Common myeloid progenitor, CD34-positive (primary cell): ENCODE measurements at regions not wholly inside any gene's neighbourhood (a gene's known extent, or its start where the extent isn't known, plus 50 kb on each side); places are given as distances from the start of the nearest gene placed in this dataset.

Source experiments
- CTCF ChIA-PET: fragments of 350-600 bp; sonication (Branson Sonifier 250); formaldehyde crosslinking; loops from one replicate; lab custom pipeline; 2021; ENCODE audit warnings: antibody characterized with exemption; lab: Charles Lee
- POLR2A ChIA-PET: fragments of 350-600 bp; sonication (Branson Sonifier 250); formaldehyde crosslinking; loops from one replicate; lab custom pipeline; 2021; ENCODE audit warnings: antibody characterized with exemption; lab: Charles Lee
- DNase-seq, 3 donors: peaks; one replicate each; pipeline versions ENCODE4 v3.0.0 to v3.0.0-alpha.2; 2013
- H3K27ac ChIP-seq, 2 experiments: 1 replicate in 1 of 2; 2 replicates in 1 of 2; pipeline ENCODE4 v1.7.0; 2013; ENCODE audit warnings: inconsistent platforms in 2 of 2, low read length in 2 of 2, mild to moderate bottlenecking in 2 of 2, low read depth in 1 of 2, moderate library complexity in 1 of 2; ENCODE audit not compliant: severe bottlenecking in 2 of 2, insufficient read depth in 1 of 2, poor library complexity in 1 of 2
- H3K27me3 ChIP-seq, 5 experiments: replicated peaks in 2 of 5; 1 replicate in 3 of 5; 2 replicates in 2 of 5; pipeline versions ENCODE4 v1.6.1 to v1.7.0; 2013; ENCODE audit warnings: low read length in 4 of 5, mild to moderate bottlenecking in 2 of 5, moderate library complexity in 2 of 5, inconsistent platforms in 1 of 5; ENCODE audit not compliant: insufficient read depth in 5 of 5, control insufficient read depth in 4 of 5
- H3K36me3 ChIP-seq, 4 experiments: 1 replicate in 2 of 4; 2 replicates in 2 of 4; pipeline versions ENCODE4 v1.6.1 to v1.7.0; 2013; ENCODE audit warnings: low read length in 3 of 4, control low read depth in 1 of 4, mild to moderate bottlenecking in 1 of 4; ENCODE audit not compliant: control insufficient read depth in 4 of 4, insufficient read depth in 4 of 4
- H3K4me1 ChIP-seq, 4 experiments: 1 replicate in 3 of 4; 2 replicates in 1 of 4; pipeline versions ENCODE4 v1.6.1 to v1.7.1; 2013; ENCODE audit warnings: low read length in 3 of 4, mild to moderate bottlenecking in 3 of 4, control low read depth in 1 of 4, inconsistent platforms in 1 of 4, moderate library complexity in 1 of 4; ENCODE audit not compliant: control insufficient read depth in 4 of 4, insufficient read depth in 4 of 4; ENCODE audit errors: control extremely low read depth in 1 of 4
- H3K4me3 ChIP-seq, 7 experiments: 1 replicate in 4 of 7; 2 replicates in 3 of 7; pipeline versions ENCODE4 v1.5.1 to v1.7.0; 2013; ENCODE audit warnings: mild to moderate bottlenecking in 7 of 7, low read length in 6 of 7, moderate library complexity in 6 of 7, inconsistent platforms in 2 of 7, low read depth in 2 of 7, control low read depth in 1 of 7; ENCODE audit not compliant: insufficient read depth in 4 of 7, control insufficient read depth in 1 of 7; ENCODE audit errors: extremely low read depth in 1 of 7
- H3K9me3 ChIP-seq, 5 experiments: 1 replicate in 4 of 5; 2 replicates in 1 of 5; pipeline versions ENCODE4 v1.6.1 to v1.7.1; 2013; ENCODE audit warnings: low read length in 4 of 5, mild to moderate bottlenecking in 2 of 5, inconsistent platforms in 1 of 5, low read depth in 1 of 5, moderate library complexity in 1 of 5; ENCODE audit not compliant: control insufficient read depth in 4 of 5, insufficient read depth in 2 of 5; ENCODE audit errors: control extremely low read depth in 1 of 5
- WGBS: methylation state at CpG from one replicate; pipeline ENCODE4 v1.1.5; 2013; ENCODE audit not compliant: insufficient coverage; 5-methylcytosine and 5-hydroxymethylcytosine counted together

- WGBS, result no CpG with 5 or more reads among the region's 2 CpGs
These were observed 101.5 kb upstream of the GABRA2 start for GRCh38 chr4:46491455-46491854.

GRCh38 chr4:46484881-46485280 lies 95.0 kb upstream of the GABRA2 start:
- ChIA-PET CTCF (no interaction called here), POLR2A (no interaction called here)
- no peaks in the 10 kb centered on the region for H3K27me3 ChIP-seq

More at GRCh38 chr4:46491455-46491854, 101.5 kb upstream of the GABRA2 start:
- Histone ChIP-seq H3K4me1 (no peaks in the 10 kb centered on the region), H3K9me3 (peaks cover 0 to 3% (median 0%) of the 10 kb centered on the region in 5 experiments), H3K36me3 (no peaks in the 10 kb centered on the region), H3K4me3 (no peak overlapping the region), H3K27ac (no peak overlapping the region), H3K27me3 (no peaks in the 10 kb centered on the region)
- ChIA-PET POLR2A (no interaction called here), CTCF (no interaction called here)
- DNase-seq, result no peak

GRCh38 chr4:46462733-46463132 lies 72.8 kb upstream of the GABRA2 start:
- no peaks in the 10 kb centered on the region for H3K9me3 ChIP-seq
- DNase-seq, result no peak
- H3K4me1 ChIP-seq, result no peaks in the 10 kb centered on the region
- POLR2A ChIA-PET, result no interaction called here
- H3K4me3 ChIP-seq, result no peak overlapping the region
- no peaks in the 10 kb centered on the region for H3K27me3 ChIP-seq
- WGBS, result no CpG with 5 or more reads among the region's 2 CpGs
- H3K27ac ChIP-seq, result no peak overlapping the region
- CTCF ChIA-PET, result interaction anchor here (1.1 kb wide), 1 partner anchor 17 kb away, joined by 3 read pairs; no protein-coding TSS in a partner anchor
- no peaks in the 10 kb centered on the region for H3K36me3 ChIP-seq

More at GRCh38 chr4:46484881-46485280, 95.0 kb upstream of the GABRA2 start:
- Histone ChIP-seq H3K27ac (no peak overlapping the region), H3K9me3 (peaks cover 0 to 3% (median 0%) of the 10 kb centered on the region in 5 experiments), H3K4me3 (no peak overlapping the region), H3K4me1 (no peaks in the 10 kb centered on the region), H3K36me3 (no peaks in the 10 kb centered on the region)
- no peak for DNase-seq

- Histone ChIP-seq H3K9me3 (peaks cover 0 to under 1% (median 0%) of the 10 kb centered on the region in 5 experiments), H3K4me3 (no peak overlapping the region), H3K4me1 (no peaks in the 10 kb centered on the region), H3K36me3 (no peaks in the 10 kb centered on the region), H3K27ac (no peak overlapping the region), H3K27me3 (no peaks in the 10 kb centered on the region)
- ChIA-PET CTCF (no interaction called here), POLR2A (no interaction called here)
- WGBS, result no CpG with 5 or more reads among the region's 1 CpG
- DNase-seq, result no peak
These were observed 69.4 kb upstream of the GABRA2 start for GRCh38 chr4:46459308-46459707.

- H3K27ac ChIP-seq, result no peak overlapping the region
- H3K27me3 ChIP-seq, result no peaks in the 10 kb centered on the region
- ChIA-PET CTCF (no interaction called here), POLR2A (no interaction called here)
- peaks cover 0 to 1% (median 0%) of the 10 kb centered on the region in 5 experiments for H3K9me3 ChIP-seq
- H3K36me3 ChIP-seq, result no peaks in the 10 kb centered on the region
- no peaks in the 10 kb centered on the region for H3K4me1 ChIP-seq
- DNase-seq, result no peak
- no peak overlapping the region for H3K4me3 ChIP-seq
- WGBS, result no CpG with 5 or more reads among the region's 1 CpG
These were observed 60.6 kb upstream of the GABRA2 start for GRCh38 chr4:46450556-46450955.

GRCh38 chr4:46445710-46446314 lies 55.9 kb upstream of the GABRA2 start:
- 88% methylated on average over 5 of the region's 5 CpGs for WGBS
- POLR2A ChIA-PET, result no interaction called here
- H3K27ac ChIP-seq, result no peak overlapping the region

GRCh38 chr4:46444318-46445000 lies 54.5 kb upstream of the GABRA2 start:
- ChIA-PET POLR2A (no interaction called here), CTCF (no interaction called here)
- H3K4me3 ChIP-seq, result no peak overlapping the region
- no CpG with 5 or more reads among the region's 5 CpGs for WGBS
- no peaks in the 10 kb centered on the region for H3K9me3 ChIP-seq
- no peaks in the 10 kb centered on the region for H3K4me1 ChIP-seq
- H3K36me3 ChIP-seq, result no peaks in the 10 kb centered on the region
- H3K27me3 ChIP-seq, result no peaks in the 10 kb centered on the region
- no peak for DNase-seq
- no peak overlapping the region for H3K27ac ChIP-seq

More at GRCh38 chr4:46445710-46446314, 55.9 kb upstream of the GABRA2 start:
- H3K4me1 ChIP-seq, result no peaks in the 10 kb centered on the region
- no peak overlapping the region for H3K4me3 ChIP-seq
- no peak for DNase-seq
- H3K36me3 ChIP-seq, result no peaks in the 10 kb centered on the region
- H3K27me3 ChIP-seq, result no peaks in the 10 kb centered on the region
- CTCF ChIA-PET, result interaction anchor here (1.0 kb wide), 1 partner anchor 18 kb away, joined by 3 read pairs; no protein-coding TSS in a partner anchor
- H3K9me3 ChIP-seq, result no peaks in the 10 kb centered on the region
